HEK293T (cell line): ENCODE measurements at regions not wholly inside any gene's neighbourhood (a gene's known extent, or its start where the extent isn't known, plus 50 kb on each side); places are given as distances from the start of the nearest gene placed in this dataset.

Experiments
- CTBP1 ChIP-seq: fragments of 450-650 bp; IDR thresholded peaks from 2 replicates; pipeline ENCODE4 v1.6.1; 2016; ENCODE audit warnings: borderline replicate concordance
- ELF4 ChIP-seq: fragments of 450-650 bp; IDR thresholded peaks from 2 replicates; pipeline ENCODE4 v1.6.1; 2017; ENCODE audit warnings: antibody characterized with exemption
- FOXK2 ChIP-seq: fragments of 450-650 bp; IDR thresholded peaks from 2 replicates; pipeline ENCODE4 v1.6.1; 2016; ENCODE audit warnings: mild to moderate bottlenecking
- FOXM1 ChIP-seq: fragments of 450-650 bp; IDR thresholded peaks from 2 replicates; pipeline ENCODE4 v1.6.1; 2017; ENCODE audit warnings: mild to moderate bottlenecking, borderline replicate concordance
- L3MBTL2 ChIP-seq: fragments of 450-650 bp; conservative IDR thresholded peaks from 2 replicates; pipeline ENCODE4 v1.6.1; 2016; ENCODE audit warnings: mild to moderate bottlenecking
- LEF1 ChIP-seq: fragments of 450-650 bp; IDR thresholded peaks from 2 replicates; pipeline ENCODE4 v1.6.1; 2017; ENCODE audit warnings: mild to moderate bottlenecking, borderline replicate concordance
- NFRKB ChIP-seq: fragments of 450-650 bp; IDR thresholded peaks from 2 replicates; pipeline ENCODE4 v1.6.1; 2016; ENCODE audit warnings: mild to moderate bottlenecking, moderate library complexity
- SP1 ChIP-seq: fragments of 450-650 bp; IDR thresholded peaks from 2 replicates; pipeline ENCODE4 v1.6.1; 2017
- TARDBP ChIP-seq: fragments of 450-650 bp; IDR thresholded peaks from 2 replicates; pipeline ENCODE4 v1.6.1; 2016
- TF ChIP-seq, protein P1 (sequence below): fragments of 450-650 bp; IDR thresholded peaks from 2 replicates; pipeline ENCODE4 v1.6.1; 2016

DNA sequence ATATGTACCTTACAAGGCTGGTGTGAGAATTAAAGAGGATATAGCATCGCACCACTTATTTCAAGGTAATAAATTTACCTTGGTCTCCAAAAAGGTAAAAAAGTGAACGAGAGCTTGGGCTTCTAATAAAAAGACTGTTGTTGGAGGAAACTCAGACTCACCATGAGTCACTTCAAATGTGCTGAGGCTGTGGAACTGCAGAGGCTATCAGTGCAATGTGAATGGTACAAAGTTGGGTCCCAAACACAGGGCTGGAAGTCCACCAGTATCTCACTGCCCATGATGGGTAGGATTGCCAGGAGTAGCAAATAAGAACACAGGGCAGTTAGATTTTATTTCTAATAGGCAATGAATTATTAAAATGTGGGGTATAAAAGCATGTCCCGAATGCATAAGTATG lies 200.6 kb downstream of the MAFB start:
- TF ChIP-seq FOXM1: no peak
- no peak for TF ChIP-seq SP1
- no peak for TF ChIP-seq CTBP1
- TF ChIP-seq L3MBTL2: no peak
- TF ChIP-seq, protein P1, sequence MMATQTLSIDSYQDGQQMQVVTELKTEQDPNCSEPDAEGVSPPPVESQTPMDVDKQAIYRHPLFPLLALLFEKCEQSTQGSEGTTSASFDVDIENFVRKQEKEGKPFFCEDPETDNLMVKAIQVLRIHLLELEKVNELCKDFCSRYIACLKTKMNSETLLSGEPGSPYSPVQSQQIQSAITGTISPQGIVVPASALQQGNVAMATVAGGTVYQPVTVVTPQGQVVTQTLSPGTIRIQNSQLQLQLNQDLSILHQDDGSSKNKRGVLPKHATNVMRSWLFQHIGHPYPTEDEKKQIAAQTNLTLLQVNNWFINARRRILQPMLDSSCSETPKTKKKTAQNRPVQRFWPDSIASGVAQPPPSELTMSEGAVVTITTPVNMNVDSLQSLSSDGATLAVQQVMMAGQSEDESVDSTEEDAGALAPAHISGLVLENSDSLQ: no peak
- TF ChIP-seq ELF4: no peak
- no peak for TF ChIP-seq NFRKB
- no peak for TF ChIP-seq FOXK2
- TF ChIP-seq LEF1: no peak
- TF ChIP-seq TARDBP: no peak
